Chondrocyte (in vitro differentiated cells): ENCODE measurements at regions not wholly inside any gene's neighbourhood (a gene's known extent, or its start where the extent isn't known, plus 50 kb on each side); places are given as distances from the start of the nearest gene placed in this dataset.
A peak's percentile ranks its signal among the peaks of the same experiment; 100 is the strongest.
"Not testable (repeated sequence)": the region's sequence is repeated elsewhere in the genome, so short reads cannot be mapped to it uniquely, and the experiment has no call there.

ENCODE experiments used
- DNase-seq: peaks from one replicate; pipeline ENCODE4 v3.0.0; 2021; ENCODE audit warnings: mixed read lengths, low spot score
- H3K27ac Mint-ChIP-seq: one replicate; pipeline ENCODE4 v1.8.0; 2021; ENCODE audit warnings: mild to moderate bottlenecking, moderate library complexity, mixed read lengths; ENCODE audit not compliant: unreplicated experiment
- H3K27me3 Mint-ChIP-seq: 2 replicates; pipeline ENCODE4 v1.8.0; 2021; ENCODE audit warnings: low read depth, mixed read lengths
- H3K36me3 Mint-ChIP-seq: 2 replicates; pipeline ENCODE4 v1.8.0; 2021; ENCODE audit warnings: low read depth, mixed read lengths
- H3K4me1 Mint-ChIP-seq: 2 replicates; pipeline ENCODE4 v1.8.0; 2021; ENCODE audit warnings: low read depth, mild to moderate bottlenecking, mixed read lengths
- H3K4me3 Mint-ChIP-seq: one replicate; pipeline ENCODE4 v1.8.0; 2021; ENCODE audit warnings: mild to moderate bottlenecking, moderate library complexity, mixed read lengths; ENCODE audit not compliant: unreplicated experiment
- H3K9me3 Mint-ChIP-seq: 2 replicates; pipeline ENCODE4 v1.8.0; 2021; ENCODE audit warnings: low read depth, mixed read lengths
- TF ChIP-seq, protein P1 (sequence below): fragments of 200-600 bp; sonication (generic); IDR thresholded peaks from 2 replicates; pipeline ENCODE4 v1.5.0; 2021; ENCODE audit warnings: antibody characterized with exemption, mild to moderate bottlenecking, moderate library complexity

DNA sequence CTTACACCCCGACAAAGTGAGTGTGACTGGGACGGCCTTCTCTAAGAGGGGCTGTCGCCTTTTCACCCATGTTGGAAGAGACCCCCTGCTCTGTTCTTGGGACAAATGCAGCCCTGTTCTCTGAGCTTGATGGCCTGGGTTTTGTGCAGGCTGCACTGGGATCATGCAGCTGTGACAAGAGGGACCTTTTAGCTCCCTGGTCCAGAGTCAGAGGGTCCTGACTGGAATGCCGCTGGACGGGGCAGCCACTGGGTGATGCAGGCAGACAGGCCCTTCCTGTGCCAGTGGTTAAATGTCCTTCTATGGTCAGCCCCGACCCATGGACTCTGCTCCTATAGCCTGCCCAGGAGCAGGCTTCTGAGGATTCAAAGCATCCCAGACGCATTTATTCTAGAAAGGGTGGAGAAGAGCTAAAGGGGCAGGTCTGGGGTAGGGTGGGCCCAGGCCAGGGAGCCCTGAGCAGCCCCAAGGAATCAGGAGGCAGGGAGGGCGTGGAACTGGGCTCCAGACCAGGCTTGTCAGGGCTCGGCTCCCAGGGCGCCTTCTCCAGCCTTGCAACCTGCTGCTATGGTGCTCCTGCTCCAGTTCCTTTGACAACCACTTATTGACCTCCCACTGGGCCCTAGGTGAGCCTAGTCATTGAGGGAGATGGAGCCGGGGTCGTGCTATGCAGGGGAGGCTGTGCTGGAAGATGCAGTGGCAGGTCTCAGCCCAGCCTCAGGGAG is 277.9 kb upstream of the HS6ST1 start:
- H3K4me1 Mint-ChIP-seq = no peaks in the 10 kb centered on the region
- H3K27me3 Mint-ChIP-seq = no peaks in the 10 kb centered on the region
- H3K27ac Mint-ChIP-seq = no peak overlapping the region
- no peaks in the 10 kb centered on the region for H3K36me3 Mint-ChIP-seq
- TF ChIP-seq, protein P1, sequence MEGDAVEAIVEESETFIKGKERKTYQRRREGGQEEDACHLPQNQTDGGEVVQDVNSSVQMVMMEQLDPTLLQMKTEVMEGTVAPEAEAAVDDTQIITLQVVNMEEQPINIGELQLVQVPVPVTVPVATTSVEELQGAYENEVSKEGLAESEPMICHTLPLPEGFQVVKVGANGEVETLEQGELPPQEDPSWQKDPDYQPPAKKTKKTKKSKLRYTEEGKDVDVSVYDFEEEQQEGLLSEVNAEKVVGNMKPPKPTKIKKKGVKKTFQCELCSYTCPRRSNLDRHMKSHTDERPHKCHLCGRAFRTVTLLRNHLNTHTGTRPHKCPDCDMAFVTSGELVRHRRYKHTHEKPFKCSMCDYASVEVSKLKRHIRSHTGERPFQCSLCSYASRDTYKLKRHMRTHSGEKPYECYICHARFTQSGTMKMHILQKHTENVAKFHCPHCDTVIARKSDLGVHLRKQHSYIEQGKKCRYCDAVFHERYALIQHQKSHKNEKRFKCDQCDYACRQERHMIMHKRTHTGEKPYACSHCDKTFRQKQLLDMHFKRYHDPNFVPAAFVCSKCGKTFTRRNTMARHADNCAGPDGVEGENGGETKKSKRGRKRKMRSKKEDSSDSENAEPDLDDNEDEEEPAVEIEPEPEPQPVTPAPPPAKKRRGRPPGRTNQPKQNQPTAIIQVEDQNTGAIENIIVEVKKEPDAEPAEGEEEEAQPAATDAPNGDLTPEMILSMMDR = no peak
- peak; percentile 48 for DNase-seq
- H3K4me3 Mint-ChIP-seq = no peak overlapping the region
- H3K9me3 Mint-ChIP-seq = no peaks in the 10 kb centered on the region

DNA sequence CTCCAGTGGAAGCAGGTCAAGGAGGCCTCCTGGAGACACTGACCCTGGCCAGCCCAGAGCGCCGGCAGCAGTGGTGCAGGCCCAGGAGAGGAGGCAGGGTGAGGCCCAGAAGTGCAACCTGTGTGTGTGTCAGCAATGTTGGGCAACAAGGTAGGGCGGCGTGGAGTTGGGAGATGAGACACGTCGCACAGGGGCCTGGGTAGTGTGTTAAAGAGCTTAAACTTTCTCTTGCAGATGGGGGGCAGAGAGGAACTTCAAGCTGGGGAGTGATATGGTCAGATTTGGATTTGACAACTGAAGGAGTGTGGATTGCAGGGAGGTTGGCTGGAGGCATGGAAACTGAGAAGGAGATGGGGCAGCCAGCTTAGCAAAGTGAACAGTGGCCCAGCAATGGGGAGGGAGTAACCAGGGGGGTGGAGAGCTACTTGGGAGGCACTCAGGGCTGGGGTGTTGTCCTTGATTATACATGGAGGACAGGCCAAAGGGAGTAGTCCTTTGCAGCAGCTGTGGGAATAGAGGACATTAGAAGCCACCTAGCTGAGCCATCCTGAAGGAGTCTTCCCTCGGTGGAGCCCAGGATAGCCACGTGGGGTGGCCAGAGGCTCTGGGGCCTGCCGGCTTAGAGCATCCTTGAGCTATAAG is 278.6 kb upstream of the HS6ST1 start:
- Mint-ChIP-seq H3K27ac (no peak overlapping the region), H3K9me3 (no peaks in the 10 kb centered on the region), H3K4me1 (no peaks in the 10 kb centered on the region), H3K36me3 (no peaks in the 10 kb centered on the region), H3K4me3 (no peak overlapping the region), H3K27me3 (no peaks in the 10 kb centered on the region)
- peak; percentile 81 for DNase-seq
- TF ChIP-seq, protein P1 = no peak

DNA sequence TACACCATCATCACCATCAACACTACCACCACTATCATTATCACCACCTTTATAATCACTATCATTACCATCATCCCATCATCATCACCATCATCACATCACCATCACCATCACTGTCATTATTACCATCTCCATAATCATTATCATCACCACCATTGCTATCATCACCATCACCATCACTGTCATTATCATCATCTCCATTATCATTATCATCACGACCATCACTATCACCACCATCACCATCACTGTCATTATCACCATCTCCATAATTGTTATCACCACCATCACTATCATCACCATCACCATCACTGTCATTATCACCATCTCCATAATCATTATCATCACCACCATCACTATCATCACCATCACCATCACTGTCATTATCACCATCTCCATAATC is 279.6 kb upstream of the HS6ST1 start:
- not testable (repeated sequence) for H3K27me3 Mint-ChIP-seq, H3K36me3 Mint-ChIP-seq, H3K9me3 Mint-ChIP-seq, H3K27ac Mint-ChIP-seq, H3K4me3 Mint-ChIP-seq, DNase-seq, H3K4me1 Mint-ChIP-seq

DNA sequence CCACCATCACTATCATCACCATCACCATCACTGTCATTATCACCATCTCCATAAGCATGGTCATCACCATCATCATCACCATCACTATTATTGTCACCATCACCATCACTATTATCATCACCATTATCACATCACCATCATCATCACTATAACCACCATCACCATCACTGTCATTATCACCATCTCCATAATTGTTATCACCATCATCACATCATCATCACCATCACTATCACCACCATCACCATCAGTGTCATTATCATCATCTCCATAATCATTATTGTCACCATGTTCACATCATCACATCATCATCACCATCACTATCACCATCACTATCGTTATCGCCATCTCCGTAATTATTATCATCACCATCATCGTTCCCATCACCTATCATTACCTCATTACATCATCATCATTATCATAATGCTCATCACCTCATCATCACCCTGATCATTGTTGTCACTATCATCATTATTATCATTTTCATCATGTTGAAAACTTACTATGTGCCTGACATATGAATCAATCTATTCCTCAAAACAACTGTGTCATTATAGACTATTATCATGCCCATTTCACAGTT is 280.3 kb upstream of the HS6ST1 start:
- no peak overlapping the region for H3K4me3 Mint-ChIP-seq
- no peaks in the 10 kb centered on the region for H3K9me3 Mint-ChIP-seq
- no peaks in the 10 kb centered on the region for H3K36me3 Mint-ChIP-seq
- H3K4me1 Mint-ChIP-seq = no peaks in the 10 kb centered on the region
- no peak for DNase-seq
- no peaks in the 10 kb centered on the region for H3K27me3 Mint-ChIP-seq
- TF ChIP-seq, protein P1 = no peak
- H3K27ac Mint-ChIP-seq = no peak overlapping the region

DNA sequence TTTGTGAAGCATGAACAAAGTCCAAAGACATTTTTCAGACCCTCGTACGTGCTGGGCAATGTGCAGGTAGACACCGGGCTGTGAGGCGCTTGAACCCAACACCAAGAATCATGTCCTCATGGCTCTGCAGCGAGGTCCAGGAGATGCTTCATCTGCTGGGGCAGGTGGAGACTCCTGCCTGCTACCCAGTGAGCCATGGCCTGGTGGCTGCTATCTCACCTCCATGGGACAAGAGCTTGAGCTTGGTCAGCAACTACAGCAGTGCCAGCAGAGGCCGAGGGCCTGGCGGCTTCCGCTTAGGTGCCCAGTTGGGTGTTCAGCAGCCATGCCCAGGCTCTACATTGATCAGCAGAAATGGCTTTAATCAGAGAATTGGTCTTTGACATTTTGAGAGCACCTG is 281.0 kb upstream of the HS6ST1 start:
- H3K27ac Mint-ChIP-seq = no peak overlapping the region
- H3K27me3 Mint-ChIP-seq = no peaks in the 10 kb centered on the region
- H3K4me3 Mint-ChIP-seq = no peak overlapping the region
- TF ChIP-seq, protein P1 = no peak
- H3K36me3 Mint-ChIP-seq = no peaks in the 10 kb centered on the region
- H3K4me1 Mint-ChIP-seq = no peaks in the 10 kb centered on the region
- peak; percentile 48 for DNase-seq
- H3K9me3 Mint-ChIP-seq = no peaks in the 10 kb centered on the region
